Mucosa of descending colon (tissue), 3 donors: ENCODE measurements at regions not wholly inside any gene's neighbourhood (a gene's known extent, or its start where the extent isn't known, plus 50 kb on each side); places are given as distances from the start of the nearest gene placed in this dataset.

Source experiments
- ATAC-seq: fragments of 200-7000 bp; cut with Tn5 transposase; one replicate; pipeline ENCODE4 v1.9.1; 2020; ENCODE audit warnings: mild to moderate bottlenecking, moderate library complexity
- DNase-seq, 3 donors: peaks; one replicate each; pipeline ENCODE4 v3.0.0-alpha.2; 2020
- H3K36me3 ChIP-seq: fragments of 200-600 bp; one replicate; pipeline ENCODE4 v1.8.0; 2021; ENCODE audit warnings: low read depth, mild to moderate bottlenecking
- H3K4me1 ChIP-seq: fragments of 200-600 bp; one replicate; pipeline ENCODE4 v1.8.0; 2021; ENCODE audit warnings: low read depth, mild to moderate bottlenecking
- H3K4me3 ChIP-seq: fragments of 200-600 bp; one replicate; pipeline ENCODE4 v1.8.0; 2021; ENCODE audit warnings: mild to moderate bottlenecking
- H3K9me3 ChIP-seq: fragments of 200-600 bp; one replicate; pipeline ENCODE4 v1.8.0; 2021; ENCODE audit warnings: mild to moderate bottlenecking
- intact Hi-C, 2 donors: fragments of 100-400 bp; cut with DNase I in 1 of 2; cut with micrococcal nuclease in 1 of 2; formaldehyde crosslinking; loops; one replicate each; pipeline versions ENCODE4 v1.11.0 to v1.11.1; 2022; cut with DNase I, micrococcal nuclease
- TF ChIP-seq, protein P1 (sequence below): fragments of 200-600 bp; IDR thresholded peaks from one replicate; pipeline ENCODE4 v1.8.0; 2022; ENCODE audit warnings: antibody characterized with exemption, mild to moderate bottlenecking
- donor health status: DM: no; HTN: no; CAD: no; lungs with moderate emphysema.
- donor health status: DM: no; HTN: no; CAD: no.
- donor health status: DM: no; HTN: yes; CAD: no.

DNA sequence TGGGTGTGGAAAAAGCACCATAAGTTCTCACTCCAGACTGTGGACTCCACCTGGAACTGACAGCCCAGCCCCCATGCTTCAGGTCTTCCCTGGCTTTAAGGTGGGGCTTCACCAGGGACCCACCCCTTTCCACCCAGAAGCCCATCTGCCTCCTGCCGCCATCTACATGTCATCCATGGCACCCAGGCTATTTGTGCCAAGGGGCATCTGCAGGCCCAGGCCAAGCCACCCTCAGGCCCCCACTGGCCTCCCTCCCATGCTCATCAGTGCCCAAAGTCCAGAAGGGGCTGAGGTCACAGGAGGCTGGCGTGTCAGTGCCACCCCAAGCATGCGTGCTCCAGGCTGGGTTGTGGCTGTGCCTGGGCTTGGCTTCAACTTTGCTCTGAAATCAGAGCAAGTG lies 212.2 kb upstream of the DIO3 start:
- H3K9me3 ChIP-seq = peaks cover 2% of the 10 kb centered on the region
- intact Hi-C loops = no loop called here
- no peak for ATAC-seq
- no peaks in the 10 kb centered on the region for H3K36me3 ChIP-seq
- TF ChIP-seq, protein P1, sequence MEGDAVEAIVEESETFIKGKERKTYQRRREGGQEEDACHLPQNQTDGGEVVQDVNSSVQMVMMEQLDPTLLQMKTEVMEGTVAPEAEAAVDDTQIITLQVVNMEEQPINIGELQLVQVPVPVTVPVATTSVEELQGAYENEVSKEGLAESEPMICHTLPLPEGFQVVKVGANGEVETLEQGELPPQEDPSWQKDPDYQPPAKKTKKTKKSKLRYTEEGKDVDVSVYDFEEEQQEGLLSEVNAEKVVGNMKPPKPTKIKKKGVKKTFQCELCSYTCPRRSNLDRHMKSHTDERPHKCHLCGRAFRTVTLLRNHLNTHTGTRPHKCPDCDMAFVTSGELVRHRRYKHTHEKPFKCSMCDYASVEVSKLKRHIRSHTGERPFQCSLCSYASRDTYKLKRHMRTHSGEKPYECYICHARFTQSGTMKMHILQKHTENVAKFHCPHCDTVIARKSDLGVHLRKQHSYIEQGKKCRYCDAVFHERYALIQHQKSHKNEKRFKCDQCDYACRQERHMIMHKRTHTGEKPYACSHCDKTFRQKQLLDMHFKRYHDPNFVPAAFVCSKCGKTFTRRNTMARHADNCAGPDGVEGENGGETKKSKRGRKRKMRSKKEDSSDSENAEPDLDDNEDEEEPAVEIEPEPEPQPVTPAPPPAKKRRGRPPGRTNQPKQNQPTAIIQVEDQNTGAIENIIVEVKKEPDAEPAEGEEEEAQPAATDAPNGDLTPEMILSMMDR = no peak
- no peaks in the 10 kb centered on the region for H3K4me1 ChIP-seq
- H3K4me3 ChIP-seq = no peak overlapping the region
- peak in 1 of 3 donors; percentile 19 for DNase-seq

DNA sequence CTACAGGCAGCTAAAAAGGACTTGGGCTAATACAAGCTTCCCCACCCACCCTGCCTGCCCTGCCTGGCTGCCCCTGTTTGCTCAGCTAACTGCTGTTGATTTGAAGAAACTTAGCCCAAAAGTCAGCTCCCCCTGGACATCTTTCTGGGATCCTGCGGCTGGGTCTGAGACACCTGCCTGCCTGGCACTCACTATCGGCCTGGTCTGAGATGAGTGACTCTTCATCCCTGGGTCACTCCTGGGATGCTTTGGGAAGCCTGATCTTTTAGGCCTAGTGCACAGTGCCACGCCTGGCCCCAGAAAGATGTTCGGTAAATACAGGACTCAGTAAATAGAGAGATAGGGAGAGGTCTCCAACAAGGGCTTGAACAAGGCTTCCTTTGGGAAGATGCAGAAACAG lies 211.3 kb upstream of the DIO3 start:
- H3K9me3 ChIP-seq = peaks cover 2% of the 10 kb centered on the region
- intact Hi-C loops = no loop called here
- H3K4me3 ChIP-seq = no peak overlapping the region
- TF ChIP-seq, protein P1 = no peak
- H3K4me1 ChIP-seq = no peaks in the 10 kb centered on the region
- no peaks in the 10 kb centered on the region for H3K36me3 ChIP-seq
- ATAC-seq = no peak
- DNase-seq = peak in 1 of 3 donors; percentile 12

DNA sequence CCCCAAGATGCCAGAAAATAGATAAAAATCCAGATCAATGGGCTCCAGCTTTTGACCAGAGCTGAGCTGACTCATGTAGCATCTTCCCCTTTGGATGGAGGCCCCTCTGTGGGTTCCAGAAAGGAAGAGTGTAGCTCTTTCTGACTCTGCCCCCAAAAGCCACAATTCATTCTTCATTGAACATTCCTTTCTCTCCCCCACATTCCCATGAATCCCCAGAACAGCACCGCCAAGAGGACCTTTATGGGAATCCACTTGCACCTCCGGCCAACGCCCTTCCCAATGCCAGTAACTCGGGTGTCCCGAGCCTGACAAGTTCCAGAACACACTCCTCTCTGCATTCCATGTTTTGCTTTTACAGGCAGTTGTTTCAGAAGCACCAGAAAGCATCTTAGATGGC lies 210.6 kb upstream of the DIO3 start:
- Histone ChIP-seq H3K4me1 (no peaks in the 10 kb centered on the region), H3K9me3 (peaks cover 2% of the 10 kb centered on the region), H3K4me3 (no peak overlapping the region), H3K36me3 (no peaks in the 10 kb centered on the region)
- intact Hi-C loops = no loop called here
- TF ChIP-seq, protein P1 = no peak
- DNase-seq = peak in 1 of 3 donors; percentile 32
- no peak for ATAC-seq

DNA sequence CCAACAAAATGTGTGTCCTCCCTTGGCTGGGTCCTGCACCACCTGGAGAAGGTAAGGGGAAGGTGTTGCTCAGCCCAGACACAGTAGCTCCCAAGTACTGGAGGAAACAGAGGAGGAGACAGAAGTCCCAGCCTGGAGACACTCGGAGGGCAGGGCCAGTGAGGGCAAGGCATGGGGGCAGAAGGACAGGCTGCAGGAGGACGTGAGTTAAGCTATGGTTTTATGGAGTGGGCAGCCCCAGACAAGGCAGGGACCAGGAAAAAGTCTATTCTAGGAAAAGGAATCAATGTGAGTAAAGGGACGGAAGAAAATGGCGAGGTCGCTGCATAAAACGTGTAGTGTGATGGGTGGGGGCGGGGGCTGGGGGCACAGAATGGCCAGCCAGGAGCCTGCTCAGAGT lies 210.1 kb upstream of the DIO3 start:
- intact Hi-C loops = no loop called here
- ATAC-seq (no peak), DNase-seq (peak in 1 of 3 donors; percentile 9)
- Histone ChIP-seq H3K4me3 (no peak overlapping the region), H3K4me1 (no peaks in the 10 kb centered on the region), H3K36me3 (no peaks in the 10 kb centered on the region), H3K9me3 (peaks cover 2% of the 10 kb centered on the region)
- TF ChIP-seq, protein P1 = no peak

DNA sequence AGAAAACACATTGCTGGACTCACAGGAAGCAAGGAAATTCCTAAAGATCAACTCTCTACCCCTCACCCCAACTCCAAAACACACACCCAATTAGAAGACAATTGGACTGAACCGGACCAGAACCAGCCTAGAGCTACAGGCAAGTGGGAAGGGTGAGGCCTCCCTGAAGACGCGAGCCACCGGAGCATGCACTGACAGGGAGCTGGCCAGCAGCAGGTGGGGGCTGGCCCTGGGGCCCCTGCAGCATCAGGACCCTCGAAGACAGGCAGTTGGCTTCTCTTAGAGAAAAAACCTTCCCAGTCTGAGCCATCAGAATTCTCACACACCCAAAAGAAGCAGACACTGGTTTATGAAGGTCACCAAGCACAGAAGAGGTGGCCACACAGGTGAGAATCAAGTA lies 209.5 kb upstream of the DIO3 start:
- intact Hi-C loops = no loop called here
- DNase-seq (peak in 1 of 3 donors; percentile 23), ATAC-seq (no peak)
- Histone ChIP-seq H3K36me3 (no peaks in the 10 kb centered on the region), H3K4me3 (no peak overlapping the region), H3K9me3 (peaks cover 2% of the 10 kb centered on the region), H3K4me1 (no peaks in the 10 kb centered on the region)
- TF ChIP-seq, protein P1 = no peak

DNA sequence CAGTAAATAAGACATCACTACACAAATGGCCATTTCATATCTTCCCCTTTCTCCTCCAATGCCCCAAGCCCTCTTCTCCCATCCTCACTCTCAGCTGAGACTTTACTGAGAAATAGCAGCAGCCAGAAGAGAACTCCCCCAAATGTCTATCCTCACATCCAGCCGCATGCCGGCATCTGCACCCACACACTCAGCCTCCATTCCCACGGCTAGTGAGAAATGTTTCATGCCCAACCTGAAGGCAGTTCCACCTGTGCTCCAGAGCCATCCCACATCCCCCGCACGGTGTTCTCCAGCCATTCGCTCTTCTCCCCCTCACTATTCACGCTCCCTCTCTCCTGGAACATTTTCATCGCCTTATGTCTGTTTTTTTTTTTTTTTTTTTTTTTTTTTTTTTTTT lies 208.7 kb upstream of the DIO3 start:
- TF ChIP-seq, protein P1 = no peak
- DNase-seq = peak in 1 of 3 donors; percentile 10
- intact Hi-C loops = no loop called here

More for the DNA sequence above, 208.7 kb upstream of the DIO3 start:
- no peaks in the 10 kb centered on the region for H3K36me3 ChIP-seq
- no peak overlapping the region for H3K4me3 ChIP-seq
- peaks cover 2% of the 10 kb centered on the region for H3K9me3 ChIP-seq
- H3K4me1 ChIP-seq = no peaks in the 10 kb centered on the region
- no peak for ATAC-seq
